ENCODE measurements at regions not wholly inside any gene's neighbourhood (a gene's known extent, or its start where the extent isn't known, plus 50 kb on each side); places are given as distances from the start of the nearest gene placed in this dataset.

DNA sequence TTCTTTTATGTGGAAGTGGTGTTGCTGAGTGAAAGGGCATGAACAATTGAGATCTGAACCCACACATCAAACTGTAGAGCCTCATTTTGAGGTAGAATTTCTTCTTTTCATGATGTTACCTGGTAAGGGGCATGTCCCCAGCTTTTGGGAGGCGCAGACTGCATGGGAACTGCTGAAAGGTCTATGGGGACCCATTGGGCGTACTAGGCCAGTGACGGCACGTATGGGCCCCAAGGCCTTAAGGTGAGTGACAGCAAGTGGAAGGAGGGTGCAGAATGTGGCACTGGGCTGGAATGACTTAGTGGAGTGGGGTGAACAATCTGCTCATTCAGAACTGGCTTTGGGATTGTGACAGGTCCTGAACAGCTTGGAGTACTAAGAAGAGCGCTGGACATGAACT lies 123.6 kb upstream of the RGMA start:
- no peak overlapping the region for H3K4me3 ChIP-seq (ENCODE audit: low read depth, low read length)
- DNase-seq = no peak
- in situ Hi-C loops (cut with HindIII; ENCODE audit: low pct_ligation_motif_present, low sequenced_read_pairs) = no loop called here
- no peaks in the 10 kb centered on the region for H3K36me3 ChIP-seq (replicated peaks)
- TF ChIP-seq, protein P1, sequence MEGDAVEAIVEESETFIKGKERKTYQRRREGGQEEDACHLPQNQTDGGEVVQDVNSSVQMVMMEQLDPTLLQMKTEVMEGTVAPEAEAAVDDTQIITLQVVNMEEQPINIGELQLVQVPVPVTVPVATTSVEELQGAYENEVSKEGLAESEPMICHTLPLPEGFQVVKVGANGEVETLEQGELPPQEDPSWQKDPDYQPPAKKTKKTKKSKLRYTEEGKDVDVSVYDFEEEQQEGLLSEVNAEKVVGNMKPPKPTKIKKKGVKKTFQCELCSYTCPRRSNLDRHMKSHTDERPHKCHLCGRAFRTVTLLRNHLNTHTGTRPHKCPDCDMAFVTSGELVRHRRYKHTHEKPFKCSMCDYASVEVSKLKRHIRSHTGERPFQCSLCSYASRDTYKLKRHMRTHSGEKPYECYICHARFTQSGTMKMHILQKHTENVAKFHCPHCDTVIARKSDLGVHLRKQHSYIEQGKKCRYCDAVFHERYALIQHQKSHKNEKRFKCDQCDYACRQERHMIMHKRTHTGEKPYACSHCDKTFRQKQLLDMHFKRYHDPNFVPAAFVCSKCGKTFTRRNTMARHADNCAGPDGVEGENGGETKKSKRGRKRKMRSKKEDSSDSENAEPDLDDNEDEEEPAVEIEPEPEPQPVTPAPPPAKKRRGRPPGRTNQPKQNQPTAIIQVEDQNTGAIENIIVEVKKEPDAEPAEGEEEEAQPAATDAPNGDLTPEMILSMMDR (IDR thresholded peaks at IDR 0.05; ENCODE audit: low read depth, low read length, missing control alignments) = no peak
- no peak overlapping the region for H3K27ac ChIP-seq
- H3K27me3 ChIP-seq (replicated peaks) = no peaks in the 10 kb centered on the region

DNA sequence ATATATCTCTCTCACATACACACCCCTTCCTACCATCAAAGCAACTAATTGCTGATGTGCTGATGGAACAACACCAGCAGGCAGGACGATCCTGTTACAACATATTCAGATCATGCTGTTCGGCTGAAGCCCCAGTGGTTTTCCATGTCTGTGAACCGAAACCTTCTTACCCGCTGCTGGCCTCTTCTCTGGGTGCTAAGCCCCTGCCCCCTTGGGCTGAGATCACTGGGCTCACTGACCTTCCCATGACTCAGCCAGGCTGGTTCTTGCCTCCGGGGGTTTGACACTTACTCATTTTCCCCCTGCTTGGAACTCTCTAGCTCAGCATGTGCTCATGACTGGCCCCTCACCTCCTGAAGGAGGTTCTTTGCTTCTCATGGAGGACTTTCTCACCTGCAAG lies 122.0 kb upstream of the RGMA start:
- Histone ChIP-seq H3K27me3 (replicated peaks) (no peaks in the 10 kb centered on the region), H3K4me3 (ENCODE audit: low read depth, low read length) (no peak overlapping the region), H3K36me3 (replicated peaks) (no peaks in the 10 kb centered on the region), H3K27ac (no peak overlapping the region)
- in situ Hi-C loops (cut with HindIII; ENCODE audit: low pct_ligation_motif_present, low sequenced_read_pairs) = no loop called here
- no peak for DNase-seq
- TF ChIP-seq, protein P1 (IDR thresholded peaks at IDR 0.05; ENCODE audit: low read depth, low read length, missing control alignments) = no peak

DNA sequence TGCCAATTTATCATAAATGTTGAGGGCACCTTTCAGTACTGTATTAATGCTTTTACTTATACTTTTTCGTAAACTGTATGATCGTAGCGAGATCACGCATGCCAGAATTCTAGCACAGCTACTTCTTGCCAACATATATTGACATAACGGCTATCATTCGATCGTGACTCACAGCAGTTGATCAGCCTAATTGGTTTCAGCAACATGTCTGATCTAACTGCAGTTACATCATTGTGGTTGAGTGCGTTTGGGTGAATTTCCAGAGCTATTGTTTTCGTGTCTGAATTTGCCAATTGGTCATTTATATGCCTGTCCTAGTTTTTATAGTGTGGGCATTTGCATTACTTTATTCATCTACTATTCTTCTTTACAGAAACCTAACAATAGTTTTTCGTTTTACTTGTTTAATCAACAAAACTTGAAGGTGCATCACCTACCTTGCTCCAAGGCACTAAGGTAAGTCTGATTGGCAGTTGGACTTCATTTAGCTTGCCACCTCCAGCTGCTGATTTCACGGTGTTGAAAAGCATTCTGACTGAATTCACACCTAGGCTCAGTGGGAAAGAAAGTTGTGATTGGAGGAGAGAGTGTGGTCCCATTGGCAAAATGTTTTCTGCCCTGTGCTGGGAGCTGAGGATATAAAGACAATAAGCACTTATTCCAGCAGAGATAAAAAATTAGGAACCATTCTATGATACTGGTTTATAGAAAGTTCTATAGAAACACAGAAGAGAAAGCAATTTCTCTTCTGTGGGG lies 120.9 kb upstream of the RGMA start:
- DNase-seq = no peak
- Histone ChIP-seq H3K27me3 (replicated peaks) (no peaks in the 10 kb centered on the region), H3K36me3 (replicated peaks) (no peaks in the 10 kb centered on the region), H3K27ac (no peak overlapping the region), H3K4me3 (ENCODE audit: low read depth, low read length) (no peak overlapping the region)
- TF ChIP-seq, protein P1 (IDR thresholded peaks at IDR 0.05; ENCODE audit: low read depth, low read length, missing control alignments) = no peak
- in situ Hi-C loops (cut with HindIII; ENCODE audit: low pct_ligation_motif_present, low sequenced_read_pairs) = no loop called here

DNA sequence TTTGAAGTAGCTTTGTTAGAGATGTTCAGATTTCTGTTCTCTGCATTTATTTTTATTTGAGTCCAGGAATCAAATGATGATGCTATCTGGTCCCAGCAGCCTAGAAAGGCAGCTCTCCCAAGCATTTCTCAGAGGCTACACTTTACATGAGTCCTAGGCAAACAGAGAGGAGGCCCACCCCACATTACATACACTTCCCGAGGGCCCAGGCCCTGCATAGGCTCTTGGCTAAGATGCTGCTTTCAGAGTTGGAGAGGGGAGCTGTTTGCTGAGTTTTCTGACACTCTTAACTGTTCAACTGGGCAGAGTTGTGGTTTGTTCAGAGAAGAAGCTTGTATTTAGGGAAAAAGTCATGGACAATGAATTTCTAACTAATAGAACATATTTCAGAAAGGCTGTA lies 117.9 kb upstream of the RGMA start:
- Histone ChIP-seq H3K36me3 (replicated peaks) (no peaks in the 10 kb centered on the region), H3K4me3 (ENCODE audit: low read depth, low read length) (no peak overlapping the region), H3K27ac (no peak overlapping the region), H3K27me3 (replicated peaks) (no peaks in the 10 kb centered on the region)
- in situ Hi-C loops (cut with HindIII; ENCODE audit: low pct_ligation_motif_present, low sequenced_read_pairs) = no loop called here
- TF ChIP-seq, protein P1 (IDR thresholded peaks at IDR 0.05; ENCODE audit: low read depth, low read length, missing control alignments) = no peak
- no peak for DNase-seq

DNA sequence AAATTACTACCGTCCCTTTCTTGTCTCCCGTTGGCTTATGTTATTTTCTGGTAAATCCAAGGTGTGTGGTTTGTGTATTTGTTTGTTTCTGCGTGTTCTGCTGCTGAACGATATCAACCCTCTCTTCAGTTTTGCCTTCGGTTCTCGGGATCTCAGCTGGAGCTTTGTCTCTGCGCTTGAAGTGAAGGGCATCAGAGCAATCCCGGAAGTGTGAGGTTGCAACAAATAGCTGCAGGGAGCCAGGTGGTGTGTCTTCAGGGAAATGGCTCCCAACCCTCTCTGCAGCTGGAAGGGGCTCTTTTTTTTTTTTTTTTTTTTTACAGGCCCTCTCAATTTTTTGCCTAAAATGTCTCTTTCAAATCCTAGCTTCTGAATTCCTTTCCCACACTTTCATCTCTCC lies 116.4 kb upstream of the RGMA start:
- no peak for DNase-seq
- TF ChIP-seq, protein P1 (IDR thresholded peaks at IDR 0.05; ENCODE audit: low read depth, low read length, missing control alignments) = no peak
- Histone ChIP-seq H3K27ac (no peak overlapping the region), H3K27me3 (replicated peaks) (no peaks in the 10 kb centered on the region), H3K4me3 (ENCODE audit: low read depth, low read length) (no peak overlapping the region), H3K36me3 (replicated peaks) (no peaks in the 10 kb centered on the region)
- in situ Hi-C loops (cut with HindIII; ENCODE audit: low pct_ligation_motif_present, low sequenced_read_pairs) = no loop called here

DNA sequence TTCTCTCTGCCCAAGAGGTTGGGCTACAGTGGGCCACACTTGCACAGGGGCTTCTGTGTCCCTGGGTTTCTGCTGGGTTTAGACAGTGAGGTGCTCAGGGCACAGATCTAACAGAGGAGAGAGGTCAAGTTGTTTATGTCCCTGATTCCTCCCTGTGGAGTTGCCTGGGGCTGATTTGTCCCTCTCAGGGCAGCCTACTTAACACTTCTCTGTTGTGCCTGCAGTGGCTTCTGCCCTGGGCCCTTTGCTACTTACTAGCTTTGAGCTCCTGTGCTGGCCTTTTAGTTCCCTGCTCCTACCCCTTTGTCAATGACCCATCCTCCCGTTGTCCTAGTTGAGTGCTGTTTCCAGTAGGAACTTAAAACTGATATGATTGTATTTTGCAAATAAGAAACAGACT lies 114.0 kb upstream of the RGMA start:
- in situ Hi-C loops (cut with HindIII; ENCODE audit: low pct_ligation_motif_present, low sequenced_read_pairs) = no loop called here
- TF ChIP-seq, protein P1 (IDR thresholded peaks at IDR 0.05; ENCODE audit: low read depth, low read length, missing control alignments) = no peak
- Histone ChIP-seq H3K4me3 (ENCODE audit: low read depth, low read length) (no peak overlapping the region), H3K36me3 (replicated peaks) (no peaks in the 10 kb centered on the region), H3K27ac (no peak overlapping the region), H3K27me3 (replicated peaks) (no peaks in the 10 kb centered on the region)
- no peak for DNase-seq

All from brain microvascular endothelial cell (primary cell).